ENCODE measurements at regions not wholly inside any gene's neighbourhood (a gene's known extent, or its start where the extent isn't known, plus 50 kb on each side); places are given as distances from the start of the nearest gene placed in this dataset.

DNA sequence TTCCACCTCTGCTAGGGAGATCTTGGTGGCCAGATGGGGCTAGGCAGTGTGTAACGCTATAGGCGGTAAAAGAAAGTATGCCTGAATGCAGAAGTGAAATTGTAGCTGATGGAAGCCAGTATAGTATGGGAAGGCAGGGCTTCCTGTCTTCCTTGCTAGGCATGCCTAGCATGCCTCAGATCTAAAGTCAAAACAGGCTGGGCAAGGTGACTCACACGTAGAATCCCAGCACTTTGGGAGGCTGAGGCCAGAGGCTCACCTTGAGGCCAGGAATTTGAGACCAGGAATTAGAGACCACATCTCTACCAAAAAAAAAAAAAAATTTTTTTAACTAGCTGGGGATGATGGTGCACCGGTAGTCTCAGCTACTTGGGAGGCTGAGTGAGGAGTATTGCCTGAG, 281.7 kb upstream of the MTNR1B start:
- no peak for TF ChIP-seq FOXA1 (IDR thresholded peaks at IDR 0.05)
- no peak for TF ChIP-seq FOXK2 (IDR thresholded peaks at IDR 0.05)
- TF ChIP-seq TARDBP (IDR thresholded peaks at IDR 0.05), result no peak
- no peak for TF ChIP-seq NFRKB (IDR thresholded peaks at IDR 0.05)
- no peak for TF ChIP-seq SP1 (IDR thresholded peaks at IDR 0.05)
- TF ChIP-seq HDGF (IDR thresholded peaks at IDR 0.05; ENCODE audit: borderline replicate concordance), result no peak
- no peak for TF ChIP-seq BHLHE40 (IDR thresholded peaks at IDR 0.05; ENCODE audit: borderline replicate concordance)
- TF ChIP-seq SUZ12 (IDR thresholded peaks at IDR 0.05), result no peak
- no peak for TF ChIP-seq FOXM1 (IDR thresholded peaks at IDR 0.05; ENCODE audit: borderline replicate concordance)

All from HEK293T (cell line).